Keratinocyte (primary cell): ENCODE measurements at regions not wholly inside any gene's neighbourhood (a gene's known extent, or its start where the extent isn't known, plus 50 kb on each side); places are given as distances from the start of the nearest gene placed in this dataset.

Experiments used
- DNase-seq: peaks from one replicate; pipeline ENCODE4 v3.0.0-alpha.2; 2011; ENCODE audit warnings: low read depth, missing footprints, low spot score
- FAIRE-seq: peaks from 2 replicates; lab custom pipeline; 2011; peaks lifted over from hg19 to GRCh38; lab: Jason Lieb, UNC
- H2AFZ ChIP-seq: 2 replicates; pipeline ENCODE4 v1.6.0; 2012; ENCODE audit warnings: low read length, control low read depth, inconsistent platforms; ENCODE audit not compliant: control insufficient read depth
- H3K27ac ChIP-seq: 2 replicates; pipeline ENCODE4 v1.5.1; 2011; ENCODE audit warnings: low read length; ENCODE audit not compliant: control insufficient read depth, insufficient read depth
- H3K27me3 ChIP-seq: 3 replicates; pipeline ENCODE4 v1.6.0; 2011; ENCODE audit warnings: low read length; ENCODE audit not compliant: control insufficient read depth, insufficient read depth; ENCODE audit errors: extremely low read depth
- H3K36me3 ChIP-seq, 2 experiments: 2 replicates in 1 of 2; 3 replicates in 1 of 2; pipeline ENCODE4 v1.5.1; 2011; ENCODE audit warnings: low read length in 2 of 2, mild to moderate bottlenecking in 1 of 2; ENCODE audit not compliant: control insufficient read depth in 2 of 2, insufficient read depth in 2 of 2; ENCODE audit errors: extremely low read depth in 1 of 2
- H3K4me1 ChIP-seq: 3 replicates; pipeline ENCODE4 v1.5.1; 2011; ENCODE audit warnings: low read length; ENCODE audit not compliant: control insufficient read depth, insufficient read depth; ENCODE audit errors: extremely low read depth
- H3K4me2 ChIP-seq: 3 replicates; pipeline ENCODE4 v1.6.0; 2011; ENCODE audit warnings: low read depth, low read length; ENCODE audit not compliant: control insufficient read depth, insufficient read depth; ENCODE audit errors: extremely low read depth
- H3K4me3 ChIP-seq, 3 experiments: fragments of 200-600 bp in 1 of 3; sonication (generic) in 1 of 3; 2 replicates in 2 of 3; 3 replicates in 1 of 3; pipeline ENCODE4 v1.5.1; 2011 to 2016; ENCODE audit warnings: low read length in 3 of 3, mild to moderate bottlenecking in 3 of 3, control low read depth in 2 of 3, inconsistent platforms in 1 of 3, low read depth in 1 of 3, mixed read lengths in 1 of 3, mixed run types in 1 of 3, moderate library complexity in 1 of 3; ENCODE audit not compliant: control insufficient read depth in 2 of 3, insufficient read depth in 2 of 3; ENCODE audit errors: extremely low read depth in 1 of 3
- H3K79me2 ChIP-seq: 2 replicates; pipeline ENCODE4 v1.6.0; 2012; ENCODE audit warnings: low read length; ENCODE audit not compliant: control insufficient read depth, insufficient read depth
- H3K9ac ChIP-seq: 3 replicates; pipeline ENCODE4 v1.6.0; 2011; ENCODE audit warnings: low read length; ENCODE audit not compliant: control insufficient read depth, insufficient read depth; ENCODE audit errors: extremely low read depth
- H3K9me1 ChIP-seq: 3 replicates; pipeline ENCODE4 v1.6.0; 2011; ENCODE audit warnings: low read length; ENCODE audit not compliant: control insufficient read depth, insufficient read depth; ENCODE audit errors: extremely low read depth
- H3K9me3 ChIP-seq: 2 replicates; pipeline ENCODE4 v1.5.1; 2012; ENCODE audit warnings: low read depth, low read length; ENCODE audit not compliant: control insufficient read depth
- H4K20me1 ChIP-seq: 3 replicates; pipeline ENCODE4 v1.6.0; 2011; ENCODE audit warnings: low read length; ENCODE audit not compliant: control insufficient read depth, insufficient read depth; ENCODE audit errors: extremely low read depth
- CTCF ChIP-seq, 3 experiments: IDR thresholded peaks in 1 of 3; conservative IDR thresholded peaks in 1 of 3; optimal IDR thresholded peaks in 1 of 3; 2 replicates in 2 of 3; 3 replicates in 1 of 3; pipeline versions ENCODE3 to v1.5.1; 2011; ENCODE audit warnings: low read length in 3 of 3, mild to moderate bottlenecking in 3 of 3, moderate library complexity in 2 of 3, control low read depth in 1 of 3, inconsistent platforms in 1 of 3; ENCODE audit not compliant: insufficient read depth in 2 of 3; ENCODE audit errors: extremely low read depth in 1 of 3
- EZH2 ChIP-seq: IDR thresholded peaks from one replicate; pipeline ENCODE4 v1.6.1; 2012; ENCODE audit warnings: inconsistent platforms, mild to moderate bottlenecking, low read length, moderate library complexity
- dilution Hi-C: fragments of 300-500 bp; cut with MboI; formaldehyde crosslinking; loops from one replicate; pipeline ENCODE4 v1.7.0; 2020; ENCODE audit warnings: low sequenced_read_pairs; ENCODE audit not compliant: extremely low pct_ligation_motif_present

GRCh38 chr3:79870313-79870620, 102.5 kb upstream of the ROBO1 start:
- Histone ChIP-seq H3K27ac (no peak overlapping the region), H2AFZ (no peak overlapping the region), H3K79me2 (no peaks in the 10 kb centered on the region), H3K9me3 (no peaks in the 10 kb centered on the region), H3K9me1 (no peaks in the 10 kb centered on the region), H4K20me1 (no peaks in the 10 kb centered on the region), H3K27me3 (no peaks in the 10 kb centered on the region), H3K36me3 (no peaks in the 10 kb centered on the region), H3K4me2 (no peak overlapping the region), H3K9ac (no peak overlapping the region), H3K4me3 (no peak overlapping the region), H3K4me1 (no peaks in the 10 kb centered on the region)
- DNase-seq, result no peak
- dilution Hi-C loops, result no loop called here
- no peak for FAIRE-seq
- TF ChIP-seq CTCF (optimal IDR thresholded peaks at IDR 0.05 in 1 of 3, IDR thresholded peaks at IDR 0.05 in 1 of 3, conservative IDR thresholded peaks at IDR 0.05 in 1 of 3; ENCODE audit: extremely low read depth in 1 of 3, insufficient read depth in 2 of 3, low read length in 3 of 3) (no peak), EZH2 (no peak)

GRCh38 chr3:79869461-79870312, 101.9 kb upstream of the ROBO1 start:
- DNase-seq, result no peak
- Histone ChIP-seq H3K27ac (no peak overlapping the region), H3K9me3 (no peaks in the 10 kb centered on the region), H3K9ac (no peak overlapping the region), H3K4me1 (no peaks in the 10 kb centered on the region), H2AFZ (no peak overlapping the region), H3K27me3 (no peaks in the 10 kb centered on the region), H3K9me1 (no peaks in the 10 kb centered on the region), H3K79me2 (no peaks in the 10 kb centered on the region), H3K36me3 (no peaks in the 10 kb centered on the region), H3K4me2 (no peak overlapping the region), H4K20me1 (no peaks in the 10 kb centered on the region), H3K4me3 (no peak overlapping the region)
- no peak for FAIRE-seq
- TF ChIP-seq CTCF (optimal IDR thresholded peaks at IDR 0.05 in 1 of 3, IDR thresholded peaks at IDR 0.05 in 1 of 3, conservative IDR thresholded peaks at IDR 0.05 in 1 of 3; ENCODE audit: extremely low read depth in 1 of 3, insufficient read depth in 2 of 3, low read length in 3 of 3), result no peak
- no peak for TF ChIP-seq EZH2
- dilution Hi-C loops, result no loop called here
